Loucy (cell line): ENCODE measurements at regions not wholly inside any gene's neighbourhood (a gene's known extent, or its start where the extent isn't known, plus 50 kb on each side); places are given as distances from the start of the nearest gene placed in this dataset.

ENCODE experiments used
- EZH2phosphoT487 ChIP-seq: fragments of 200-600 bp; IDR thresholded peaks from 2 replicates; pipeline ENCODE4 v1.6.1; 2018; ENCODE audit warnings: antibody characterized with exemption, mild to moderate bottlenecking, moderate library complexity, borderline replicate concordance
- TF ChIP-seq, protein P1 (sequence below): fragments of 200-600 bp; sonication (generic); conservative IDR thresholded peaks from 2 replicates; pipeline ENCODE4 v1.5.1; 2014; ENCODE audit warnings: mild to moderate bottlenecking, antibody characterized with exemption, low read length

DNA sequence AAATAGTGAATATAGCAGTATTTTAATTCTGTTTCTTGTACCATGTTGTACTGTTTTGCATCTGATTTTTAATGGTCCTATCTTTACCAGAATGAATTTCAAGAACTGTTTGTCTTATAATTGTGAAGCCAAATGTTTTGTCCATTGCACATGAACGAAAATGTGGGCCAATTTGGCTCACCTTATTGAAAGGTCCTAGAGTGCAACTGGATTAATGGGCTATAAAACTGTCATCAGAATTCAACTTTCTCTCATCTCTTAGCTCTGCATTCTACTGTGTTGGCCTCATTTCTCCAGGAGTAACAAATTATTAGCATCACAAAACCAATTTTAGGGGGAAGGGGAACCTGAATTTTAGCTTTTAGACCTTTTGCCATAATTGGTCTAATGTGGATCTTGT is 179.4 kb upstream of the NUDT12 start:
- TF ChIP-seq, protein P1, sequence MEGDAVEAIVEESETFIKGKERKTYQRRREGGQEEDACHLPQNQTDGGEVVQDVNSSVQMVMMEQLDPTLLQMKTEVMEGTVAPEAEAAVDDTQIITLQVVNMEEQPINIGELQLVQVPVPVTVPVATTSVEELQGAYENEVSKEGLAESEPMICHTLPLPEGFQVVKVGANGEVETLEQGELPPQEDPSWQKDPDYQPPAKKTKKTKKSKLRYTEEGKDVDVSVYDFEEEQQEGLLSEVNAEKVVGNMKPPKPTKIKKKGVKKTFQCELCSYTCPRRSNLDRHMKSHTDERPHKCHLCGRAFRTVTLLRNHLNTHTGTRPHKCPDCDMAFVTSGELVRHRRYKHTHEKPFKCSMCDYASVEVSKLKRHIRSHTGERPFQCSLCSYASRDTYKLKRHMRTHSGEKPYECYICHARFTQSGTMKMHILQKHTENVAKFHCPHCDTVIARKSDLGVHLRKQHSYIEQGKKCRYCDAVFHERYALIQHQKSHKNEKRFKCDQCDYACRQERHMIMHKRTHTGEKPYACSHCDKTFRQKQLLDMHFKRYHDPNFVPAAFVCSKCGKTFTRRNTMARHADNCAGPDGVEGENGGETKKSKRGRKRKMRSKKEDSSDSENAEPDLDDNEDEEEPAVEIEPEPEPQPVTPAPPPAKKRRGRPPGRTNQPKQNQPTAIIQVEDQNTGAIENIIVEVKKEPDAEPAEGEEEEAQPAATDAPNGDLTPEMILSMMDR = no peak
- no peak for TF ChIP-seq EZH2phosphoT487
